Fibroblast of the conjunctiva (primary cell): ENCODE measurements at regions not wholly inside any gene's neighbourhood (a gene's known extent, or its start where the extent isn't known, plus 50 kb on each side); places are given as distances from the start of the nearest gene placed in this dataset.
"Not testable (repeated sequence)": the region's sequence is repeated elsewhere in the genome, so short reads cannot be mapped to it uniquely, and the experiment has no call there.

Experiments
- DNase-seq: peaks from one replicate; pipeline ENCODE4 v3.0.0-alpha.2; 2010; ENCODE audit warnings: low read depth

DNA sequence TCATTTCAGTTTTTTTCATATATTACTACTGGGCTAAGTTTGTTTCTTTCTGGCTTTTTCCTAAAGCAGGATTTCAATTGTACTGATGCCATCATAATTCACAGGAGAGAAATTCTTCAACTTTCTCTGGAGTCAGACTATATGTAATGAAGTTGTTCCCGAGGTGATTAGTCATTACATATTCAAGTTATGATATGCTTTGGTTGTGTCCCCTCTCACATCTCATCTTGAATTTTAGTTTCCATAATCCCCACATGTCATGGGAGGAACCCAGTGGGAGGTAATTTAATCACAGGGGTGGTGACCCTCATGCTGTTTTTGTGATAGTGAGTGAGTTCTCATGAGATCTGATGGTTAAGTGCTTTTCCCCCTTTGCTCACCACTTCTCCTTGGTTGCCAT, 227.5 kb upstream of the LRIG3 start:
- no peak for DNase-seq

DNA sequence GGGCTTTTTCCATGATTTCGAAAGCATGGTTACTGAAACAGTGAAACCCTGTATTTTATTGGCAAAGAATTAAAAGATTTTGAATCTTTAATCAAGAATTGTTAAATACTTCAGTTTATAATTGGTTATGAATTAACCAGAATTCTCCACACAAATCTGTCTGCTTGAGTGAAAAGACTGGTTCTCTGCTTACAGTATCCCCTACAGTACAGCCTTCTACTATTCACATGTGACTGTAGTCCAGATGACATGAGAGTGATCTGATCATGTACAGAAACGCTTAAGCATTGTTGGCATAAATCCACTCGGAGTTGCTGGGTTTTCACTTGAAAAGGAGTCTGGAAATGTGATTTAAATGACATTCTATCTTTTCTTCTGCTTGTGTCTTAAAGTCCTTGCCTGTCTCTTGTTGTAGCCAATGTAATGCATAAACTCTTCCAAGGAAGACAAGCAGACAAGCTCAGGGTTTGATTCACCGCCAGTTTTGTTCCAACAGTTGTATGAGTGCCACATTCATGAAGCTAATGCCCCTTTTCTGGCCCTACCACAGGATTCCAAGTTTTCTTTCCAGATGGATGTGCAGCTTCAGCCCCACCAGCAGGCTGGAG, 222.0 kb upstream of the LRIG3 start:
- DNase-seq: no peak

DNA sequence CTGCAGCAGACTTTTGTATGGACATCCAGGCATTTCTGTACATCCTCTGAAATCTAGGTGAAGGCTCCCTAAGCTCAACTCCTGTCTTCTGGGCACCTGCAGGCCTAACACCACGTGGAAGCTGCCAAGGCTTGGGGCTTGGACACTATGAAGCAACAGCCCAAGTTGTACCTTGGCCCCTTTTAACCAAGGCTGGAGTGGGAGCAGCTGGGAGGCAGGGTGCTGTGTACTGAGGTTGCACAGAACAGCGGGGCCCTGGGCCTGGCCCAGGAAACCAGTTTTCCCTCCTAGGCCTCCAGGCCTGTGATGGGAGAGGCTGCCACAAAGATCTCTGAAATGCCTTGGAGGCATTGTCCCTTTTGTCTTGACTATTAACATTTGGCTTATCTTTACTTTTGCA, 214.4 kb upstream of the LRIG3 start:
- DNase-seq: no peak

DNA sequence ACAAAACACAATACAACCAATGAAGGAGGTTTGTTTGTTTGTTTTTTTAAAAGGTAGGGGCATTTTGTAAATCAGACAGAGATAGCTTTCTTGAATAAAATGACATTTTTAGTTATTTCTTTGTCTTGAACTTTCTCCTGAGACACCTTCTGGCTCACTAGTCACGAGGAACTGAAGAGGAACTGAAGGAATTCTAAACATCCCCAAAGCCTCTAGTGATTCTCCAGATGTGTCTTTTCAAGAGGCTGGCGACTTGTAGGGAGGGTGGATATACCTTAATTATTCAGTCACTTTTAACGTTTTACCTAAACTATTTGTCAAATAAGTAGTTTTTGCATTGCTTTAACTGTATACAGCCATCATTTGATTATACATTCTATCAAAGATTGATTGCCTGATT, 211.2 kb upstream of the LRIG3 start:
- DNase-seq: no peak

DNA sequence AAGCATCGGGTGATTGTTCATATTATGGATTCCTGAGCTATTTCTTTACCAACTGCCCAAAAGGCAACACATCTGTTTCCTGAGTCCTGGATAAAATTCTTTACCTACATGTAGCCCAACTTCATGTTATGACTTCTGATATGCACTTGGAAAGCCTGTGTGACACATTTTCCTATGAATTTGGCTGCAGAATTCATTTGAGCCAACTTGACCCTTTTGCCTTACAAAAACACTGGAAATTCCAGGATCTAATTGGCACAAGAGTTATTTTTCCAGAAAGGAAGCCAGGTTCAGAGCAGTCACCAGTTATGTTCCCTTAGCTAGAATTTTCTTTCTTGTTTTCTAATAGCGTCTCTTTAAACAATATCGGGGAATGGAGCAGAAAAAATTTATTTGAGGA, 202.5 kb upstream of the LRIG3 start:
- DNase-seq: no peak

DNA sequence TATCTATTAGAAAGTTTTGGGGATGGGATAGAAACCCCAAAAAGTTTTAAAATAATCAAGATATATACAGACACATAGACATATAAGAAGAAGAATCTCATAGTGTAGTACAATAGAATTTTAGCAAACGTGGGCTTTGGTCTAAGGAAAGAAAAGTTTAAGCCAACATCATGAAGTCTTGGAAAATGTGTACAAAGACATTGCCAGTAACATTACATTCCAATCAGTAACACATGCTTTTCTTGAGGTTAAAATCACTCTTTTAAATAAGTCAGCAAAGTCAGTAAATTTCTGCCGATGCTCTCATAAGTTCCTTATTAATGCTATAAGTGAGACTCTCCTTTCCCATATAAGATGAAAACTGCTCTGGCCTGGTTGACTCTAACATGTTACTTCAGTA, 201.1 kb upstream of the LRIG3 start:
- no peak for DNase-seq

DNA sequence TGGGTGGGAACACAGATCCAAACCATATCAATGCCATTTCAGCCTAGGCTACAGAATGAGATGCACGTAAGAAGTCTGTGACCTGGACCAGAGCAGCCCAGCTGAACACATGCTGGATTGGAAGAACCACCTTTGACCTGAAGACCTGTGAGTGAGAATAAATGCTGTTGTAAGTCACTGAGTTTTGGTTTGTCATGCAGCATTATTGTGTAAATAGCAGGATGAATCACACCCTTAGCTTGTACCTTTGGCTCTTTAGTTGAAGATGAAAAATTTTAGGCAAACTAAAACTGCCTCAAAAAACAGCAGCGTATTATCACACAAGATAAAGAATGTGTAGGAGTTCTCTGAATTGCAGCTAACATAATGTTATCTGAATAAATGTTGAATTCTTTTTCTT, 199.4 kb upstream of the LRIG3 start:
- DNase-seq: no peak

DNA sequence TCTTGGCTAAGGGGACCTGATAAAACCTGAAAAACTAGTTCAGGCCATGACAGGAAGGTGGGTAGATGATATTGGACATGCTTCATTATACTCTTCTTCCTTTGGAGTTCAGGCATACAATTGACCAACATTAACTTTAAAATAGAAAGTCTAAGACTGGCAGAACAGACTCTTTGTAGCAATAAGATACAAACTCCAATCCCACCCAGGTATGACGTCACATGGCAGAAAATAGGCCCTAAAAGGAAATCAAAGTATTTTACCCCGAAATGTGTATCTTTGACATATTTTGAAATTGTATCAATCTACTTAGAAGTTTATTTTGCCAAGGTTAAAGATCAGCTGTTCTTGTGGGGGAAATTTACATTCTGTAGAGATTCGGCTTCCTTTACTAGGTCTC, 198.1 kb upstream of the LRIG3 start:
- DNase-seq: no peak

DNA sequence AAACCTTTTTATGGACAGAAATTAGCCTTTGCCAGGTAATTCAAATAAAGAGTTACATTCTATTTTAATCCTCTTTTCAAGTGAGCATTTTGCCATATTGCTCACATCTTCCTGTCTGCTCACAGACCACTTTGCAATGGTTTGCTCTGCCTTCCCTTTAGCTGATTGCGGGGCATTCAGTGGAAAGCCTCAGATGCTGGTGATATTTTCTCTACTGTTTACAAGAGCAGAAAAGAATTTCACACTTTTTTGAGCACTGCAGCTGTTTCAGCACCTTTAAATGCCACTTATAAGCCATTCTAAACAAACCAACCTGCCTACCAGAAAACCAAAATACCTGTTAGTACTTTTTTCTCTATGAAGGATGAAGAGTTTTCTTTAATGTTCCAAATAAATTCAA, 195.7 kb upstream of the LRIG3 start:
- no peak for DNase-seq

DNA sequence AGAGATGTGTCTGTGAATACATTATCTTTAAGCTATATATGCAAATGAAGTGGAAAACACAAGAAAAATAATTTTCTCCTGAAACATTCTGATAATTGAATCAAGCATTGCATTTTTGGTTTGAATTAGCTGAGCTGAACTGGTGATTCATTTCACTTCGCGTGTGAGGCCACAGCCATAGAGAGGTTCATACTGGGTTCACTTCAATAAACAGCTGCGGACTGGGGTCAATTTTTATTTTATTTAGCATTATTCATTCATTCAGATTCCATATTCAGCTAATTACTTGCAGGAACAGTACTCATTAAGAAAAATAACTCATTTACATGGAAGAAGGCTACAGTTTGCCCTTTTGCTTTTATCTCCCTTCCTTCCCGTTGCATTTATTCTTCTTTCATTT, 195.2 kb upstream of the LRIG3 start:
- no peak for DNase-seq

DNA sequence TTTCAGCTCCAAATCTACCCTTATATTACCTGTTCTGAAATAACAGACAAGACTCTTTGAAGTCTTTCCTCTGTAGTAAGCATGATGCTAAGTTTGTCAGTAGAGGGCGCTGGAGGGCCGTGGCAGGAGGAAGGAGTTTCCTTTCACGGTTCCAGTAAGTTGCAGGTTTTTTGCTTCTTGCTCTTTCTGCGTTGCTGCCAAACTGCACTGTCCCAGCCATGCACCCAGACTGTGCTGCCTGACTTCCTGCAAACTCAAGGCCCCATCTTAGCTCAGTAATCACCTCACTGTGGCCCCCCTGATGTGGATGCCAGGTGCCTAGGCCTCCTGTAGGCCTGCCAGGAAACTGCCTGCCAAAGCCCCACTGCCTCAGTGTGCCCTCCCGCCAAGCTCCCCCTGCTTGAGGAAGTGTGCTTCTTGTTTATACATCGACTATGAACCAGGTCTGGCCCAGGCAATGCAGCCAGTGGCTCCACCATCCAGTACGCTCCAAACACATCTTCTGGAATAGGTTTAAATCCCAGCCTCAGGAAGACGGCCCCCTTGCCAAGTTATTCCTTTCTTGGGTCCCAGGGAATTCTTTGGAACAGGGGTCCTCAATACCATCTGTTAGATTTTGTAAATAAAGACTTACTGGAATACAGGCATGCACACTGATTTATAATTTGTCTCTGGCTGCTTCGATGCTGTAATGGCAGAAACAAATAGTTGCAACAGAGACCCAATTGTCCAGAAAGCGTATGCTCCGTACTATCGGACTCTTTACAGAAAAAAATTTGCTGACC, 193.7 kb upstream of the LRIG3 start:
- DNase-seq: peak; percentile 82

DNA sequence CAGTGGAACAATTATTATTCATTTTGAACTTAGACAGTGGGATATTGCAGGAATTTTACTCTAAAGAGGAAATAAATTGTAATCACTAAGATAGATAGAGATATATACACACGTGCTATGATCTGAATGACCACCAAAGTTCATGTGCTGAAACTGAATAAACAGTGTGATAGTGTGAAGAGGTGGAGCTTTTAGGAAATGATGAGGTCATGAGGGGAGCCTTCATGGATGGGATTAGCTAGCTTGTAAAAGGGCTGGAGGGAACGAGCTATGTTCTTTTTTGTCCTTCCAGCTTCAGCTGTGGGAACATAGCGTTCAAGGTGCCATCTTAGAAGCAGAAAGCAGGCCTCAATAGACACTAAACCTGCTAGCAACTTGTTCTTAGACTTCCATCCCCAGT, 191.5 kb upstream of the LRIG3 start:
- DNase-seq: no peak

DNA sequence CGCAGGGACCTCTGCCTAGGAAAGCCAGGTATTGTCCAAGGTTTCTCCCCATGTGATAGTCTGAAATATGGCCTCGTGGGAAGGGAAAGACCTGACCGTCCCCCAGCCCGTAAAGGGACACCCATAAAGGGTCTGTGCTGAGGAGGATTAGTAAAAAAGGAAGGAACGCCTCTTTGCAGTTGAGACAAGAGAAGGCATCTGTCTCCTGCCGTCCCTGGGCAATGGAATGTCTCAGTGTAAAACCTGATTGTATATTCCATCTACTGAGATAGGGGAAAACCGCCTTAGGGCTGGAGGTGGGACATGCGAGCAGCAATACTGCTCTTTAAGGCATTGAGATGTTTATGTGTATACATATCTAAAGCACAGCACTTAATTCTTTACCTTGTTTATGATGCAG, 188.2 kb upstream of the LRIG3 start:
- DNase-seq: not testable (repeated sequence)

DNA sequence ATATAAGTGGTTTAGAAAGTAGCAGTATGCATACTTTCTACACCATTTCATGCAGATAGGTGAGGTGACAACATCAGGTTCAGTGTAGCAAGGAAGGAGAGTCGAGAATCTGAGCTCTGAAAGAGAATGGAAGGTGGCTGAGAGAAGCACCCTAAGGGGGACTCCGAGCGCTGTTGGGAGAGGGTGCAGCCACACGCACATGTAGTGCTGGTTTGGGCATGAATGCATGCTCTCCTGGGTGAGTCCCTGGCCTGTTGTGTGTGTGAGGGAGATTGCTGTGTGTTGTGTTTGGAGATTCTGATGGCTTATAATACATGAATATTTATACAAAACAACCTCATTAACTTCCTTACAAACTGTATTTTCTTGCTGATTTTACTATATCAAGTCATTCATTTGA, 180.3 kb upstream of the LRIG3 start:
- DNase-seq: no peak

DNA sequence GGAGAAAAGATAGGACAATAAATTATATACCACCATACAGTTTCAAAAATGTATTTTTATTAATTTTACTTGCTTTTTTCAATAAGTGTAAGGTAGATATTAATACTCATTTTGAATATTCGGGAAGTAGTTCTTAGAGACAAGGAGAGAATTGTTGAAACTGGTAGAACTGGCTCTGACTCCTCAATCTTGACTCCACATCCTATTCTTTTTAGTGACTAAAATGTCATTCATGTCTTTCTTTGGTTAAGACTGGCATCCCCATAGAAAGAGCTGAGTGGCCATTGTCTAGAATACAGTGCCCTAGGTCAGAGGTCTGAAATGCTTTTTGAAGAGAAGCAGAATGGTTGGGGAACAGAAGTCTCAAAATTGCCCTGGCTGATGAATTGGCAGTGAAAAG, 177.6 kb upstream of the LRIG3 start:
- no peak for DNase-seq

DNA sequence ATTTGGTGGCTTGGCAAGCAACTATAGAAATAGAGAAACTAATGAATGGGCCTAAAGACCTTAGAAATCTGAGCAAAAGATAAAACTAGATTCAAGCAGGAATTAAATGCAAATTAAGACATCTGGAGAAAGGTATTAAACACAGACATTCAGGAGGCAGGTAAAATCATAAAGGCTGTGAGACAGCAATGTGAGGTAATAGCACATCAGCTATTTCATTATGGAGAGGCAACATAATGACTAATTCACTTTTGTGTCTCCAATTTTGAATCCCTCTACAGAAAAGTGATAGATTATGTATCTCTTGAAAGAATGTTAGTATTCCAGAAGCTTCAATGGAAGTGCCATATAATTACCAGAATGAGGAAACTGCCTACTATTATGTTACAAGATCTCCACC, 175.9 kb upstream of the LRIG3 start:
- no peak for DNase-seq

DNA sequence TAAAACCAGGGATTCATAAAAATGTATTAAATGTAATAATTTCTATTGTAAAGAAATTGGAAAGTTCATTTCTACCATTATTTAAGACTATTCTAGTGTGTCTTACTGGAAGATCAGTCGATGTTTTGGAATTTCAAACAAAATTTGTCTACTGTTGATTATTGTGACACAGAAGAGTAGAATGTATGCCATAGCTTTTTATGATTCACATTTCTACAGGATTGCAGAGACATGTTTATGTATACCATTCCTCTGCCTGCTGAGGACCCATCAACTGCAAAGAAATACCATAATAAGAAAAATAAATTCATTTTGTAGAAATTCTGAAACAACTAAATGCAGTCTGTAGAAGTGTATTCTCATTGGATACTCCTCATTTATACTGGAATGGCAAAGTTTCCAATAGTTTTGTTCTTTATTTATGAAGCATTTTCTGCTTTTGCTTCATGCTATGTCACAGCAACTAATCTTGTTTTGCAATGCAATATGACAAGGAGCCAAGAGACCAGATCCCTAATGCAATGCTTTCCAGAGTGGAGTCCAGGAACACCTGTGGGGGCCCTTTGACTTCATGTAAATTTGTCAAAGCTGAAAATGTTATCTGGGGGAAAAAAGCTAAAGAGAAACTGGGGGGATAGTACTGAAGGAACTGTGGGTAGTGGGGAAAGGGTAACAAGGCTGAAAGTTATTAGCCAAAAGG, 172.9 kb upstream of the LRIG3 start:
- DNase-seq: no peak

DNA sequence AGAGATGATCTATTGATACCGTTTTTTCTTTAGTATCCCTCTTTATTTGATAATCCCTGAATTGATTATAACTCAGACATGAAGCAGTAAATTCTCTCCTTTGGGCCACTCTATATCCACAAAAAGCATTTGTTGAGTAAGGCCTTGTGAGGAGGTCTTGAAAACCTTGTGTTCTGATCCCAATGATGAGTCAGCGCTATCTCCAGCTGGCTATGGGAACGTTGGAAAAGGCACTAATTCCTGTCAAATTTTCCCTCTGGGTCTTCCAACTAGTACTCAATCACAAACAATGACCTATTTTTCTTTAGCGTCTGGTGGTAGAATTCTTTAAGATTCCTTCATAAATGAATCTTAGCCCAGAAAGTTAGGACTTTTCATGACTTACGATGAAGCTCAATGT, 168.4 kb upstream of the LRIG3 start:
- no peak for DNase-seq

DNA sequence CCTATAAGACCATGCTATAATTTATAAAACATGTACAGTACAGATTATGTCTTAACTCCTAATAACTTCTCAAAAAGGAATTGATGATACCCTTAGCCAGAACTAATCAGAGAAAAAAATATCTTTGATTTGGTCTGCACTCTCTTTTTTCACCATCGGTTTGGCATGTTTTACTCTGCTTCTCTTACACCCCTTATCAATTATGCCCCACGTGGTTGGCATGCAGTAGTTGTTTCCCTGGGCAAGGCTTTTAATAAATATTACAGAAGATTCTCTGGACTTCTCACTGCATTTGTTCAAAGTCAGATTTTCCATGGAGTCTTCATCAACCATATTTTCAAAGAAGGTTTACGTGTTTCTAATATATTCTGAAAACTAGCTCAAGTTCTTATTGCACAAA, 167.4 kb upstream of the LRIG3 start:
- DNase-seq: no peak

DNA sequence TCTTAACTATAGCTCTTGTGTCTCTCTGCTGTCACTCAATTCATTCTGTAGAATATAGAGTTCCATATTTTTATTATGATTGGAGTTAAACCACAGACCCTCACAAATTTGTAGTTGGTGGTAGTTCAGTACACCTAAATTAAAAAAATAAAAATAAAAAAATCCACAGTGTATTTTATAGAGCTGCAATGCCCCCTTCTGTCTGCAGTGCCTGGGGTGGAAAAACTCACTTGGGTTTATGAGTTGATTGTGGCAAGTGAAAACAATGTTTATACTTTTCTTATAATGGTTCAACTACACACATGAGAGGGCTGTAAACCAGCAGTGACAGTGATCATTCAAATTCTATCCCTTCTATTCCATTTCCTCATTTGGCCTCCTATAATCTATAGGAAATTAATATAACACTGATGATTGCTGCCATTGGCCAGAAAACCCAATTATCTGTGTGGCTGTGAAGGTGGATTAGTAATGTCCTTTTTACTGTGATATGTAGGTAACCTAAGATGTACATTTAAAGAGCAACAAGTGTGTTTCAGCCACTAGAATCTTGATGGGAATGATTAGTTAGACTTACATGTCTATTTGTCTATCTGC, 166.9 kb upstream of the LRIG3 start:
- DNase-seq: no peak

DNA sequence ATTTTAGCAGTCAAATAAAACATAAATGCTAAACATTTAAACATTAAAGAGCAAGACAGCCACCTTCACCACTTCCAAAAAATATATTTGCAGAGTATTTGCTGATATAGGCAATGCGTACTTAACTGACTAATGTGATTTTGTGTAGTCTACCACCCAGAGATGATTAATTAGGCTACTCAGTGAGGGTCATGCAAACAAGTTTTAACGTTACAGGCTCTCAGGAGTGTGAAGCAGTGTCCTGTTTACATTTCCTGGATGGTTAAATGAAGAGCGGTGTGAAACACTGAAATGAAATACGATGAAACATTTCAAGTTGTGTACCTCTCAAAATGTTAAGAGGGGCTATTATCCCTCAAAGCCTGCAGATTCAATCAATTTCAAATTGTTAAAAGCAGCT, 165.8 kb upstream of the LRIG3 start:
- no peak for DNase-seq

DNA sequence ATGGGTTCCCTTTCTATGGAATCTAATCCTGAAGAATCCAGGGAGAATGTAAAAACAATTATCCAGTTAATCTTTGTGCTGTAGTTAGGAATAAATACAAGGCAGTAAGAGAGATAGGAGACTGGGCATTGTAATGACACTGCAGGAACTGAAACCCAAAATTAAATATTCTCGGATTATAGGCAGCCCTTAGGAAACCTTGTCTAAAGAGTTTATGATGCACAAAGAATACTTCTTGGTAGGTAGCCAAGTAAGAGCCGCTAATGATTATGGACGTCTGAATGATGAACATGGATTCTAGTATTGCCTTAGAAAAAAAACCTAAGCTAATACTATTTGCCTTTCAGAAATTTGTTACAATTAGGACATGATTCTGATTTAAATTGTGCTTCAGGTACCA, 165.4 kb upstream of the LRIG3 start:
- DNase-seq: no peak
